K562 (cell line): ENCODE measurements at regions not wholly inside any gene's neighbourhood (a gene's known extent, or its start where the extent isn't known, plus 50 kb on each side); places are given as distances from the start of the nearest gene placed in this dataset.

Source experiments
- ATAC-seq: fragments of 200-7000 bp; cut with Tn5 transposase; 3 replicates; pipeline ENCODE4 v1.9.1; 2020; ENCODE audit warnings: moderate library complexity
- BruUV-seq: library from RNA; stranded (reverse); fragments of 400-500 nt; replicated peaks from 2 replicates; lab custom pipeline; 2021; lab: Mats Ljungman, UMichigan
- CTCF ChIA-PET: fragments of 300-600 bp; formaldehyde crosslinking; extraction: SDS; loops from one replicate; lab custom pipeline; 2021; ENCODE audit warnings: low intra/inter-chr PET ratio; lab: Yijun Ruan, JAX
- POLR2A ChIA-PET: fragments of 300-600, 350-650 bp; sonication (Branson Sonifier 250); formaldehyde crosslinking; extraction: SDS; loops from one replicate; lab custom pipeline; 2021; ENCODE audit warnings: antibody characterized with exemption, inconsistent platforms; lab: Yijun Ruan, JAX
- DNase-seq, 4 experiments: peaks; one replicate each; pipeline versions ENCODE4 v3.0.0 to v3.0.0-alpha.2; 2011 to 2018; ENCODE audit warnings: low spot score in 3 of 4, mixed read lengths in 3 of 4; ENCODE audit errors: extremely low read depth in 1 of 4
- FAIRE-seq: peaks from 2 replicates; lab custom pipeline; 2011; peaks lifted over from hg19 to GRCh38; lab: Jason Lieb, UNC
- H2AFZ ChIP-seq: 2 replicates; pipeline ENCODE4 v1.6.0; 2011; ENCODE audit warnings: low read depth, low read length, control low read depth, inconsistent platforms
- H3K27ac ChIP-seq: fragments of 200-600 bp; 3 replicates; pipeline ENCODE4 v1.8.0; 2011; ENCODE audit warnings: low read depth, mild to moderate bottlenecking, control low read depth, inconsistent platforms, low read length, moderate library complexity, mixed read lengths; ENCODE audit errors: extremely low read depth
- H3K27me3 ChIP-seq, 2 experiments: fragments of 300-600 bp in 1 of 2; 2 replicates in 1 of 2; 3 replicates in 1 of 2; pipeline versions ENCODE4 v1.6.0 to v1.8.0; 2011; ENCODE audit warnings: inconsistent platforms in 2 of 2, low read length in 2 of 2, mild to moderate bottlenecking in 1 of 2, mixed read lengths in 1 of 2, moderate library complexity in 1 of 2; ENCODE audit not compliant: control insufficient read depth in 2 of 2, insufficient read depth in 2 of 2
- H3K36me3 ChIP-seq: fragments of 300-600 bp; 3 replicates; pipeline ENCODE4 v1.8.0; 2011; ENCODE audit warnings: mild to moderate bottlenecking, low read length, inconsistent platforms; ENCODE audit not compliant: control insufficient read depth, insufficient read depth
- H3K4me1 ChIP-seq, 2 experiments: fragments of 200-600 bp in 1 of 2; replicated peaks in 1 of 2; 2 replicates in 1 of 2; 3 replicates in 1 of 2; pipeline versions ENCODE4 v1.5.1 to v1.8.0; 2011; ENCODE audit warnings: inconsistent platforms in 2 of 2, low read length in 2 of 2, mild to moderate bottlenecking in 1 of 2, mixed read lengths in 1 of 2, moderate library complexity in 1 of 2; ENCODE audit not compliant: control insufficient read depth in 2 of 2, insufficient read depth in 2 of 2
- H3K4me2 ChIP-seq: 2 replicates; pipeline ENCODE4 v1.6.1; 2011; ENCODE audit warnings: low read length, control low read depth, inconsistent platforms, mixed read lengths; ENCODE audit not compliant: insufficient read depth
- H3K4me3 ChIP-seq: fragments of 200-600 bp; sonication (generic), shearing (Covaris generic); 2 replicates; pipeline ENCODE4 v1.5.1; 2016; ENCODE audit warnings: control low read depth, inconsistent platforms
- H3K79me2 ChIP-seq: fragments of 200-600 bp; 3 replicates; pipeline ENCODE4 v1.8.0; 2011; ENCODE audit warnings: low read length, inconsistent platforms; ENCODE audit not compliant: control insufficient read depth, insufficient read depth
- H3K9ac ChIP-seq, 2 experiments: 2 replicates each; pipeline versions ENCODE4 v1.6.0 to v1.6.1; 2011; ENCODE audit warnings: low read depth in 2 of 2, low read length in 2 of 2, control low read depth in 1 of 2, inconsistent platforms in 1 of 2, mild to moderate bottlenecking in 1 of 2, mixed read lengths in 1 of 2; ENCODE audit not compliant: insufficient read depth in 1 of 2
- H3K9me1 ChIP-seq: one replicate; pipeline ENCODE4 v1.6.0; 2011; ENCODE audit warnings: inconsistent platforms, mild to moderate bottlenecking, low read length, moderate library complexity; ENCODE audit not compliant: control insufficient read depth, insufficient read depth
- H3K9me3 ChIP-seq: replicated peaks from 2 replicates; pipeline ENCODE4 v1.5.1; 2011; ENCODE audit warnings: low read depth, low read length, inconsistent platforms; ENCODE audit not compliant: control insufficient read depth, insufficient read depth
- H4K20me1 ChIP-seq: replicated peaks from 2 replicates; pipeline ENCODE4 v1.6.1; 2011; ENCODE audit warnings: low read length, inconsistent platforms, mixed read lengths; ENCODE audit not compliant: control insufficient read depth, insufficient read depth
- RBM14 ChIP-seq: fragments of 200-400 bp; formaldehyde crosslinking; IDR thresholded peaks from 2 replicates; pipeline ENCODE4 v1.6.1; 2018; ENCODE audit warnings: low read depth, mild to moderate bottlenecking, low read length, moderate library complexity, borderline replicate concordance; ENCODE audit not compliant: insufficient read depth
- ZC3H11A ChIP-seq: IDR thresholded peaks from 2 replicates; pipeline ENCODE4 v1.6.1; 2012; ENCODE audit warnings: low read depth, low read length, improper control_type of control experiment
- WGBS: fragments of 100-300 bp; shearing (Covaris generic); methylation state at CpG from one replicate; pipeline ENCODE4 v1.1.6; 2016; ENCODE audit warnings: low coverage, mixed read lengths; ENCODE audit not compliant: insufficient coverage; ENCODE audit errors: missing lambda C conversion rate; 5-methylcytosine and 5-hydroxymethylcytosine counted together
- in situ Hi-C: fragments of 300-500 bp; cut with MboI; formaldehyde crosslinking; loops from 4 replicates; pipeline ENCODE4 v1.15.0; 2018; ENCODE audit warnings: inconsistent platforms, mixed read lengths
- intact Hi-C: fragments of 100-400 bp; cut with micrococcal nuclease; formaldehyde crosslinking; loops from 2 replicates; pipeline ENCODE4 v1.14.2; 2022
- TF ChIP-seq, protein P1 (sequence below), 2 experiments: fragments of 450-650 bp; formaldehyde crosslinking in 1 of 2; IDR thresholded peaks; 2 replicates each; pipeline versions ENCODE4 v1.4.0 to v1.6.1; 2014 to 2020; ENCODE audit warnings: mild to moderate bottlenecking in 2 of 2, borderline replicate concordance in 1 of 2, low read depth in 1 of 2
- TF ChIP-seq, protein P2 (sequence below): fragments of 450-650 bp; formaldehyde crosslinking; IDR thresholded peaks from 2 replicates; pipeline ENCODE4 v1.4.0; 2020; ENCODE audit warnings: mild to moderate bottlenecking, moderate library complexity
- TF ChIP-seq, protein P3 (sequence below), 3 experiments: IDR thresholded peaks in 2 of 3; conservative IDR thresholded peaks in 1 of 3; 2 replicates each; pipeline ENCODE4 v1.5.1; 2011 to 2012; ENCODE audit warnings: low read length in 3 of 3, mild to moderate bottlenecking in 3 of 3, control low read depth in 2 of 3, improper control_type of control experiment in 1 of 3, inconsistent platforms in 1 of 3, low read depth in 1 of 3, mixed read lengths in 1 of 3, moderate library complexity in 1 of 3; ENCODE audit not compliant: insufficient read depth in 2 of 3
- TF ChIP-seq, protein P4 (sequence below): fragments of 450-650 bp; IDR thresholded peaks from 2 replicates; pipeline ENCODE4 v1.6.1; 2016

DNA sequence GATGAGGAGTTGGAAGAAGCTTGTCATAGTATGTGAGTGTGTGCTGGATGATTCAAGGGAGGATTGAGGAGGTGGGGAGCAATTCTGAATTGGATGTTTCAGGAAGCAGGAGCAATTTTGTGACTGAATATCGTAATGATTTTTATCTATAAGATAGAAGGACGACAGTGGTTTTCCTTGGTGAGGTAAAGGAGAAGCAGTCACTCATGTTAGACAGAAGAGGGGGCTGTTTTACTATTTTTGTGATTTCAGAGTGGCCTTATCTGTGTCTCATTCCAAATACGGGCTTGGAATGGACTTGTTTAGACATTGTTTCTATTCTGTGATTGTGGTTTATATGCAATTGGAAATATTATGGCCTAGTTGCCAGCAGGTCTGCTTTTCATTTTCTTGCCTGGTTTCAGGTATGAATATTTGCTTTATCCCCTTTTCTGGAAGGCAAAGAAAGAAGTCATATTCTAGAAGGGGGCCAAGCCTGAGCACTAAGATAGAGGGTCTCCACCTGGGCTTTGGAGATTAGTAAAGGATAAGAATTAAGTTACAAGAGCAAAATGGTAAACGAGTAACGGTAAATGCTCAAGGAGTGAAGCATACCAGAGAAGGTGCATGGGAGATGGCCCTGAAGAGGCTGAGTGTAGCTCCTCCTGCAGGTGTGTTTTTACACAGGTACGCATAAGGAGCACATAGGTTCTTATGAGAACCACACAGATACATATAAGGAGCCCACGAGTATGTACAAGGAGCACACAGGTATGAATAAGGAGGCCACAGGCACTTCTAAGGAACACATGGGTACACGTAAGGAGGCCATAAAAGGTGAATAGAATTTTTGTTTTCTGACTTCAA lies 124.6 kb upstream of the KCNAB1 start:
- no peaks in the 10 kb centered on the region for H4K20me1 ChIP-seq
- no peak overlapping the region for H3K4me2 ChIP-seq
- no peak overlapping the region for H3K4me3 ChIP-seq
- ATAC-seq (peak; percentile 95), DNase-seq (peak; percentile 22 to 61 (median 42)), FAIRE-seq (peak; percentile 82)
- intact Hi-C loops (loop anchor here (5.0 to 10.0 kb wide), 4 partner anchors 47 to 1142 kb away; no protein-coding TSS in a partner anchor), in situ Hi-C loops (no loop called here)
- H3K4me1 ChIP-seq = no peaks in the 10 kb centered on the region
- WGBS = 4% methylated on average over 8 of the region's 8 CpGs
- H2AFZ ChIP-seq = no peak overlapping the region
- H3K27me3 ChIP-seq = peaks cover 7 to 13% of the 10 kb centered on the region in 2 experiments; a peak in 3 of 5 replicates
- H3K36me3 ChIP-seq = no peaks in the 10 kb centered on the region
- no peak overlapping the region for H3K9ac ChIP-seq
- BruUV-seq = no TSS peak
- H3K9me3 ChIP-seq = no peaks in the 10 kb centered on the region; the same call in 1 of the 2 replicates
- CTCF ChIA-PET = interaction anchor here (0.6 to 1.3 kb wide), 5 partner anchors 387 to 1206 kb away, joined by 3 to 5 read pairs (median 3); no protein-coding TSS in a partner anchor
- POLR2A ChIA-PET = no interaction called here
- no peak overlapping the region for H3K27ac ChIP-seq
- H3K79me2 ChIP-seq = no peaks in the 10 kb centered on the region
- no peaks in the 10 kb centered on the region for H3K9me1 ChIP-seq
- TF ChIP-seq, protein P1, sequence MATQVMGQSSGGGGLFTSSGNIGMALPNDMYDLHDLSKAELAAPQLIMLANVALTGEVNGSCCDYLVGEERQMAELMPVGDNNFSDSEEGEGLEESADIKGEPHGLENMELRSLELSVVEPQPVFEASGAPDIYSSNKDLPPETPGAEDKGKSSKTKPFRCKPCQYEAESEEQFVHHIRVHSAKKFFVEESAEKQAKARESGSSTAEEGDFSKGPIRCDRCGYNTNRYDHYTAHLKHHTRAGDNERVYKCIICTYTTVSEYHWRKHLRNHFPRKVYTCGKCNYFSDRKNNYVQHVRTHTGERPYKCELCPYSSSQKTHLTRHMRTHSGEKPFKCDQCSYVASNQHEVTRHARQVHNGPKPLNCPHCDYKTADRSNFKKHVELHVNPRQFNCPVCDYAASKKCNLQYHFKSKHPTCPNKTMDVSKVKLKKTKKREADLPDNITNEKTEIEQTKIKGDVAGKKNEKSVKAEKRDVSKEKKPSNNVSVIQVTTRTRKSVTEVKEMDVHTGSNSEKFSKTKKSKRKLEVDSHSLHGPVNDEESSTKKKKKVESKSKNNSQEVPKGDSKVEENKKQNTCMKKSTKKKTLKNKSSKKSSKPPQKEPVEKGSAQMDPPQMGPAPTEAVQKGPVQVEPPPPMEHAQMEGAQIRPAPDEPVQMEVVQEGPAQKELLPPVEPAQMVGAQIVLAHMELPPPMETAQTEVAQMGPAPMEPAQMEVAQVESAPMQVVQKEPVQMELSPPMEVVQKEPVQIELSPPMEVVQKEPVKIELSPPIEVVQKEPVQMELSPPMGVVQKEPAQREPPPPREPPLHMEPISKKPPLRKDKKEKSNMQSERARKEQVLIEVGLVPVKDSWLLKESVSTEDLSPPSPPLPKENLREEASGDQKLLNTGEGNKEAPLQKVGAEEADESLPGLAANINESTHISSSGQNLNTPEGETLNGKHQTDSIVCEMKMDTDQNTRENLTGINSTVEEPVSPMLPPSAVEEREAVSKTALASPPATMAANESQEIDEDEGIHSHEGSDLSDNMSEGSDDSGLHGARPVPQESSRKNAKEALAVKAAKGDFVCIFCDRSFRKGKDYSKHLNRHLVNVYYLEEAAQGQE (IDR thresholded peaks at IDR 0.05; ENCODE audit: borderline replicate concordance) = peak; percentile 33; the same call in 1 of the 2 replicates
- TF ChIP-seq, protein P1 (CRISPR knock-in tag; IDR thresholded peaks at IDR 0.05; ENCODE audit: low read depth) = no peak
- TF ChIP-seq, protein P2, sequence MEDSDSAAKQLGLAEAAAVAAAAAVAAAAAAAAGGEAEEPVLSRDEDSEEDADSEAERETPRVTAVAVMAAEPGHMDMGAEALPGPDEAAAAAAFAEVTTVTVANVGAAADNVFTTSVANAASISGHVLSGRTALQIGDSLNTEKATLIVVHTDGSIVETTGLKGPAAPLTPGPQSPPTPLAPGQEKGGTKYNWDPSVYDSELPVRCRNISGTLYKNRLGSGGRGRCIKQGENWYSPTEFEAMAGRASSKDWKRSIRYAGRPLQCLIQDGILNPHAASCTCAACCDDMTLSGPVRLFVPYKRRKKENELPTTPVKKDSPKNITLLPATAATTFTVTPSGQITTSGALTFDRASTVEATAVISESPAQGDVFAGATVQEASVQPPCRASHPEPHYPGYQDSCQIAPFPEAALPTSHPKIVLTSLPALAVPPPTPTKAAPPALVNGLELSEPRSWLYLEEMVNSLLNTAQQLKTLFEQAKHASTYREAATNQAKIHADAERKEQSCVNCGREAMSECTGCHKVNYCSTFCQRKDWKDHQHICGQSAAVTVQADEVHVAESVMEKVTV = peak; percentile 39; the same call in 1 of the 2 replicates
- TF ChIP-seq RBM14 = no peak
- TF ChIP-seq, protein P3, sequence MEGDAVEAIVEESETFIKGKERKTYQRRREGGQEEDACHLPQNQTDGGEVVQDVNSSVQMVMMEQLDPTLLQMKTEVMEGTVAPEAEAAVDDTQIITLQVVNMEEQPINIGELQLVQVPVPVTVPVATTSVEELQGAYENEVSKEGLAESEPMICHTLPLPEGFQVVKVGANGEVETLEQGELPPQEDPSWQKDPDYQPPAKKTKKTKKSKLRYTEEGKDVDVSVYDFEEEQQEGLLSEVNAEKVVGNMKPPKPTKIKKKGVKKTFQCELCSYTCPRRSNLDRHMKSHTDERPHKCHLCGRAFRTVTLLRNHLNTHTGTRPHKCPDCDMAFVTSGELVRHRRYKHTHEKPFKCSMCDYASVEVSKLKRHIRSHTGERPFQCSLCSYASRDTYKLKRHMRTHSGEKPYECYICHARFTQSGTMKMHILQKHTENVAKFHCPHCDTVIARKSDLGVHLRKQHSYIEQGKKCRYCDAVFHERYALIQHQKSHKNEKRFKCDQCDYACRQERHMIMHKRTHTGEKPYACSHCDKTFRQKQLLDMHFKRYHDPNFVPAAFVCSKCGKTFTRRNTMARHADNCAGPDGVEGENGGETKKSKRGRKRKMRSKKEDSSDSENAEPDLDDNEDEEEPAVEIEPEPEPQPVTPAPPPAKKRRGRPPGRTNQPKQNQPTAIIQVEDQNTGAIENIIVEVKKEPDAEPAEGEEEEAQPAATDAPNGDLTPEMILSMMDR (IDR thresholded peaks at IDR 0.05 in 2 of 3, conservative IDR thresholded peaks at IDR 0.05 in 1 of 3; ENCODE audit: insufficient read depth in 2 of 3, low read depth in 1 of 3, low read length in 3 of 3) = peak; percentile 44 to 82 (median 69); a peak in 5 of 6 replicates
- TF ChIP-seq ZC3H11A = no peak
- TF ChIP-seq, protein P4, sequence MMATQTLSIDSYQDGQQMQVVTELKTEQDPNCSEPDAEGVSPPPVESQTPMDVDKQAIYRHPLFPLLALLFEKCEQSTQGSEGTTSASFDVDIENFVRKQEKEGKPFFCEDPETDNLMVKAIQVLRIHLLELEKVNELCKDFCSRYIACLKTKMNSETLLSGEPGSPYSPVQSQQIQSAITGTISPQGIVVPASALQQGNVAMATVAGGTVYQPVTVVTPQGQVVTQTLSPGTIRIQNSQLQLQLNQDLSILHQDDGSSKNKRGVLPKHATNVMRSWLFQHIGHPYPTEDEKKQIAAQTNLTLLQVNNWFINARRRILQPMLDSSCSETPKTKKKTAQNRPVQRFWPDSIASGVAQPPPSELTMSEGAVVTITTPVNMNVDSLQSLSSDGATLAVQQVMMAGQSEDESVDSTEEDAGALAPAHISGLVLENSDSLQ = peak; percentile 24; the same call in 1 of the 2 replicates
